ENCODE measurements at regions not wholly inside any gene's neighbourhood (a gene's known extent, or its start where the extent isn't known, plus 50 kb on each side); places are given as distances from the start of the nearest gene placed in this dataset.

GRCh38 chr6:23563323-23563722 lies 562.7 kb upstream of the NRSN1 start:
- TF ChIP-seq EZH2phosphoT487 (IDR thresholded peaks at IDR 0.05; ENCODE audit: borderline replicate concordance) = no peak
- TF ChIP-seq POLR2A (IDR thresholded peaks at IDR 0.05; ENCODE audit: borderline replicate concordance, extremely low read depth, insufficient read depth, insufficient read length) = no peak
- no peak for TF ChIP-seq POLR2AphosphoS5 (IDR thresholded peaks at IDR 0.05; ENCODE audit: low read depth, low read length)
- TF ChIP-seq SIN3A (IDR thresholded peaks at IDR 0.05; ENCODE audit: low read depth) = no peak
- no peak for TF ChIP-seq CTCF (IDR thresholded peaks at IDR 0.05 in 2 of 3, conservative IDR thresholded peaks at IDR 0.05 in 1 of 3; ENCODE audit: borderline replicate concordance in 1 of 3, insufficient read depth in 1 of 3, low read depth in 2 of 3, low read length in 2 of 3)
- TF ChIP-seq ZNF274 (IDR thresholded peaks at IDR 0.05; ENCODE audit: low read depth, low read length) = no peak
- TF ChIP-seq MAX (IDR thresholded peaks at IDR 0.05) = no peak
- TF ChIP-seq CEBPB (IDR thresholded peaks at IDR 0.05; ENCODE audit: low read depth) = no peak
